Testis (tissue), 2 donors: ENCODE measurements at regions not wholly inside any gene's neighbourhood (a gene's known extent, or its start where the extent isn't known, plus 50 kb on each side); places are given as distances from the start of the nearest gene placed in this dataset.

Source experiments
- DNase-seq: peaks from one replicate; pipeline ENCODE4 v3.0.0-alpha.2; 2019
- H3K27ac ChIP-seq, 2 donors: fragments of 200-600 bp; sonication (generic); one replicate each; pipeline ENCODE4 v1.5.1; 2019
- H3K27me3 ChIP-seq: fragments of 200-600 bp; sonication (generic); one replicate; pipeline ENCODE4 v1.5.1; 2019
- H3K36me3 ChIP-seq: fragments of 200-600 bp; sonication (generic); one replicate; pipeline ENCODE4 v1.5.1; 2017; ENCODE audit warnings: low read depth; ENCODE audit errors: missing control alignments
- H3K4me1 ChIP-seq: fragments of 200-600 bp; sonication (generic); one replicate; pipeline ENCODE4 v1.5.1; 2019
- H3K4me3 ChIP-seq, 2 donors: fragments of 200-600 bp; sonication (generic); one replicate each; pipeline ENCODE4 v1.5.1; 2017 to 2019
- H3K9me3 ChIP-seq: fragments of 200-600 bp; sonication (generic); one replicate; pipeline ENCODE4 v1.5.1; 2017
- CTCF ChIP-seq, 3 experiments: fragments of 450-650 bp in 2 of 3; fragments of 200-600 bp in 1 of 3; sonication (generic) in 1 of 3; IDR thresholded peaks; one replicate each; pipeline ENCODE4 v1.5.1; 2016 to 2019; ENCODE audit warnings: antibody characterized with exemption in 3 of 3, mild to moderate bottlenecking in 2 of 3, moderate library complexity in 1 of 3
- POLR2A ChIP-seq: fragments of 450-650 bp; IDR thresholded peaks from one replicate; pipeline ENCODE4 v1.6.1; 2017; ENCODE audit warnings: antibody characterized with exemption, mild to moderate bottlenecking, moderate library complexity
- WGBS, 2 donors: methylation state at CpG; one replicate each; pipeline ENCODE4 v1.1.5; 2018; 5-methylcytosine and 5-hydroxymethylcytosine counted together
- intact Hi-C: fragments of 100-400 bp; cut with DNase I; formaldehyde crosslinking; loops from one replicate; pipeline ENCODE4 v1.15.1; 2023; ENCODE audit warnings: low total_unique reads

- TF ChIP-seq POLR2A (no peak), CTCF (IDR thresholded peaks at IDR 0.05) (no peak)
- 71 to 78% methylated on average over 3 of the region's 3 CpGs for WGBS, 2 donors
- Histone ChIP-seq H3K9me3 (no peaks in the 10 kb centered on the region), H3K4me3 (no peak overlapping the region), H3K4me1 (no peaks in the 10 kb centered on the region), H3K27ac (no peak overlapping the region), H3K27me3 (no peaks in the 10 kb centered on the region), H3K36me3 (no peaks in the 10 kb centered on the region)
- intact Hi-C loops: no loop called here
- no peak for DNase-seq
Observed at GRCh38 chr10:33026422-33026821, 68.4 kb upstream of the ITGB1 start.

GRCh38 chr10:33025910-33026309 is 67.9 kb upstream of the ITGB1 start:
- WGBS, 2 donors: 62 to 74% methylated on average over 4 of the region's 4 CpGs
- no peak for DNase-seq
- no peak overlapping the region for H3K27ac ChIP-seq

GRCh38 chr10:33025039-33025438 is 67.0 kb upstream of the ITGB1 start:
- Histone ChIP-seq H3K27ac (no peak overlapping the region), H3K4me3 (no peak overlapping the region), H3K4me1 (no peaks in the 10 kb centered on the region), H3K27me3 (no peaks in the 10 kb centered on the region), H3K9me3 (no peaks in the 10 kb centered on the region), H3K36me3 (no peaks in the 10 kb centered on the region)
- intact Hi-C loops: no loop called here
- TF ChIP-seq CTCF (IDR thresholded peaks at IDR 0.05): no peak
- no peak for TF ChIP-seq POLR2A
- 84 to 86% methylated on average over 6 of the region's 6 CpGs for WGBS, 2 donors
- no peak for DNase-seq

More at GRCh38 chr10:33025910-33026309, 67.9 kb upstream of the ITGB1 start:
- Histone ChIP-seq H3K36me3 (no peaks in the 10 kb centered on the region), H3K27me3 (no peaks in the 10 kb centered on the region), H3K4me1 (no peaks in the 10 kb centered on the region), H3K9me3 (no peaks in the 10 kb centered on the region), H3K4me3 (no peak overlapping the region)
- no peak for TF ChIP-seq CTCF (IDR thresholded peaks at IDR 0.05)
- TF ChIP-seq POLR2A: no peak
- intact Hi-C loops: no loop called here

- TF ChIP-seq POLR2A (no peak), CTCF (IDR thresholded peaks at IDR 0.05) (no peak)
- 94 to 97% methylated on average over 3 of the region's 3 CpGs for WGBS, 2 donors
- Histone ChIP-seq H3K27me3 (no peaks in the 10 kb centered on the region), H3K36me3 (no peaks in the 10 kb centered on the region), H3K9me3 (no peaks in the 10 kb centered on the region), H3K4me3 (no peak overlapping the region), H3K27ac (no peak overlapping the region), H3K4me1 (no peaks in the 10 kb centered on the region)
- intact Hi-C loops: no loop called here
- DNase-seq: no peak
Observed at GRCh38 chr10:33022691-33023090, 64.7 kb upstream of the ITGB1 start.

- H3K4me1 ChIP-seq: no peaks in the 10 kb centered on the region
- no peaks in the 10 kb centered on the region for H3K36me3 ChIP-seq
- intact Hi-C loops: no loop called here
- H3K4me3 ChIP-seq: no peak overlapping the region
- TF ChIP-seq CTCF (IDR thresholded peaks at IDR 0.05): no peak
- TF ChIP-seq POLR2A: no peak
- H3K27me3 ChIP-seq: no peaks in the 10 kb centered on the region
- 67 to 82% methylated on average over 4 of the region's 4 CpGs for WGBS, 2 donors
- no peak overlapping the region for H3K27ac ChIP-seq
- no peak for DNase-seq
- no peaks in the 10 kb centered on the region for H3K9me3 ChIP-seq
Observed at GRCh38 chr10:33022090-33022489, 64.1 kb upstream of the ITGB1 start.
